HCT116 (cell line): ENCODE measurements at regions not wholly inside any gene's neighbourhood (a gene's known extent, or its start where the extent isn't known, plus 50 kb on each side); places are given as distances from the start of the nearest gene placed in this dataset.

ENCODE experiments used
- ATAC-seq: fragments of 200-7000 bp; cut with Tn5 transposase; 2 replicates; pipeline ENCODE4 v1.9.1; 2020; ENCODE audit warnings: mild to moderate bottlenecking, moderate library complexity
- BruUV-seq: library from RNA; stranded (reverse); fragments of 400-500 nt; replicated peaks from 2 replicates; lab custom pipeline; 2021; lab: Mats Ljungman, UMichigan
- CTCF ChIA-PET: fragments of 300-600 bp; sonication (Branson Sonifier 250); formaldehyde crosslinking; loops from one replicate; lab custom pipeline; 2021; ENCODE audit warnings: antibody characterized with exemption; lab: Charles Lee
- POLR2A ChIA-PET: fragments of 300-600, 350-600 bp; sonication (Branson Sonifier 250); formaldehyde crosslinking; loops from one replicate; lab custom pipeline; 2021; ENCODE audit warnings: antibody characterized with exemption; lab: Charles Lee
- RAD21 ChIA-PET, 2 experiments: fragments of 300-600 bp; sonication (Branson Sonifier 250); formaldehyde crosslinking; loops; one replicate each; lab custom pipeline; 2023; ENCODE audit warnings: low total read pairs in 2 of 2; ENCODE audit not compliant: uncharacterized antibody in 2 of 2, unreplicated experiment in 2 of 2, low non-redundant PET in 1 of 2; lab: Charles Lee
- DNase-seq: peaks from one replicate; pipeline ENCODE4 v3.0.0-alpha.2; 2010; ENCODE audit warnings: low read depth, low spot score
- H2AFZ ChIP-seq: fragments of 200-600 bp; shearing (Covaris generic), sonication (generic); 2 replicates; pipeline ENCODE4 v1.6.1; 2017; ENCODE audit warnings: low read depth, mixed run types, mixed read lengths, antibody characterized with exemption, low read length; ENCODE audit not compliant: poor library complexity, severe bottlenecking
- H3K27ac ChIP-seq: 2 replicates; pipeline ENCODE4 v1.5.1; 2012; ENCODE audit warnings: low read depth, low read length
- H3K27me3 ChIP-seq: fragments of 200-600 bp; sonication (generic); 2 replicates; pipeline ENCODE4 v1.6.1; 2016; ENCODE audit warnings: mixed run types, low read length, mixed read lengths; ENCODE audit not compliant: insufficient read depth
- H3K36me3 ChIP-seq, 2 experiments: fragments of 200-500 bp in 1 of 2; fragments of 200-600 bp in 1 of 2; sonication (Bioruptor generic) in 1 of 2; sonication (generic) in 1 of 2; 2 replicates each; pipeline versions ENCODE4 v1.5.1 to v1.6.1; 2014 to 2016; ENCODE audit warnings: low read length in 2 of 2, inconsistent platforms in 1 of 2, mixed read lengths in 1 of 2, mixed run types in 1 of 2; ENCODE audit not compliant: insufficient read depth in 2 of 2, control insufficient read depth in 1 of 2
- H3K4me1 ChIP-seq, 2 experiments: fragments of 200-600 bp in 1 of 2; sonication (generic) in 1 of 2; 2 replicates each; pipeline versions ENCODE4 v1.5.1 to v1.6.1; 2012 to 2017; ENCODE audit warnings: low read length in 2 of 2, inconsistent platforms in 1 of 2, mild to moderate bottlenecking in 1 of 2, mixed read lengths in 1 of 2, mixed run types in 1 of 2, moderate library complexity in 1 of 2; ENCODE audit not compliant: insufficient read depth in 2 of 2, control insufficient read depth in 1 of 2
- H3K4me2 ChIP-seq: fragments of 200-600 bp; sonication (generic); 2 replicates; pipeline ENCODE4 v1.6.1; 2017; ENCODE audit warnings: mixed run types, low read length, mixed read lengths
- H3K4me3 ChIP-seq, 2 experiments: fragments of 200-600 bp in 1 of 2; sonication (generic) in 1 of 2; replicated peaks in 1 of 2; 2 replicates each; pipeline ENCODE4 v1.5.1; 2011 to 2016; ENCODE audit warnings: low read length in 2 of 2, control low read depth in 1 of 2, low read depth in 1 of 2, mild to moderate bottlenecking in 1 of 2, mixed read lengths in 1 of 2, mixed run types in 1 of 2
- H3K79me2 ChIP-seq: fragments of 200-600 bp; sonication (generic); 2 replicates; pipeline ENCODE4 v1.6.1; 2017; ENCODE audit warnings: mild to moderate bottlenecking, mixed run types, low read length, moderate library complexity, mixed read lengths; ENCODE audit not compliant: insufficient read depth
- H3K9ac ChIP-seq: fragments of 200-600 bp; sonication (generic); 2 replicates; pipeline ENCODE4 v1.6.1; 2016; ENCODE audit warnings: low read length, mixed read lengths
- H3K9me2 ChIP-seq: fragments of 200-600 bp; sonication (generic), shearing (Covaris generic); 2 replicates; pipeline ENCODE4 v1.6.1; 2017; ENCODE audit warnings: mixed run types, mild to moderate bottlenecking, moderate library complexity; ENCODE audit not compliant: insufficient read depth
- H3K9me3 ChIP-seq, 2 experiments: fragments of 200-500 bp in 1 of 2; fragments of 200-600 bp in 1 of 2; sonication (Bioruptor generic) in 1 of 2; sonication (generic) in 1 of 2; 2 replicates each; pipeline ENCODE4 v1.6.1; 2014 to 2017; ENCODE audit warnings: low read length in 2 of 2, mixed read lengths in 2 of 2, inconsistent platforms in 1 of 2, low read depth in 1 of 2, mild to moderate bottlenecking in 1 of 2, mixed run types in 1 of 2, moderate library complexity in 1 of 2; ENCODE audit not compliant: control insufficient read depth in 1 of 2, insufficient read depth in 1 of 2
- H4K20me1 ChIP-seq: fragments of 200-600 bp; sonication (generic), shearing (Covaris generic); 2 replicates; pipeline ENCODE4 v1.6.1; 2017; ENCODE audit warnings: mixed run types, mild to moderate bottlenecking, moderate library complexity; ENCODE audit not compliant: insufficient read depth
- ATF3 ChIP-seq: IDR thresholded peaks from 2 replicates; pipeline ENCODE4 v1.6.1; 2012
- CBX3 ChIP-seq: IDR thresholded peaks from 2 replicates; pipeline ENCODE4 v1.6.1; 2012; ENCODE audit warnings: low read depth
- CTCF ChIP-seq, 3 experiments: fragments of 200-600 bp in 1 of 3; sonication (generic) in 1 of 3; IDR thresholded peaks in 2 of 3; conservative IDR thresholded peaks in 1 of 3; 2 replicates each; pipeline ENCODE4 v1.5.1; 2012 to 2017; ENCODE audit warnings: low read depth in 2 of 3, low read length in 2 of 3, antibody characterized with exemption in 1 of 3, borderline replicate concordance in 1 of 3, control low read depth in 1 of 3, mild to moderate bottlenecking in 1 of 3, mixed read lengths in 1 of 3, mixed run types in 1 of 3, moderate library complexity in 1 of 3; ENCODE audit not compliant: insufficient read depth in 1 of 3
- EZH2 ChIP-seq: fragments of 200-600 bp; sonication (generic); IDR thresholded peaks from 2 replicates; pipeline ENCODE4 v1.6.1; 2017; ENCODE audit warnings: antibody characterized with exemption, mixed run types
- EZH2phosphoT487 ChIP-seq: fragments of 200-600 bp; IDR thresholded peaks from 2 replicates; pipeline ENCODE4 v1.6.1; 2018; ENCODE audit warnings: antibody characterized with exemption, borderline replicate concordance
- FOSL1 ChIP-seq: IDR thresholded peaks from 2 replicates; pipeline ENCODE4 v1.6.1; 2012; ENCODE audit warnings: low read depth
- JUND ChIP-seq: IDR thresholded peaks from 2 replicates; pipeline ENCODE4 v1.6.1; 2012
- POLR2A ChIP-seq: IDR thresholded peaks from 2 replicates; pipeline ENCODE4 v1.7.0; 2011; ENCODE audit warnings: borderline replicate concordance; ENCODE audit not compliant: insufficient read depth, insufficient read length; ENCODE audit errors: extremely low read depth
- POLR2AphosphoS5 ChIP-seq: IDR thresholded peaks from 2 replicates; pipeline ENCODE4 v1.6.1; 2011; ENCODE audit warnings: mild to moderate bottlenecking, low read depth, low read length, moderate library complexity
- RAD21 ChIP-seq: IDR thresholded peaks from 2 replicates; pipeline ENCODE4 v1.6.1; 2012; ENCODE audit warnings: low read depth, mild to moderate bottlenecking
- REST ChIP-seq: IDR thresholded peaks from 2 replicates; pipeline ENCODE4 v1.6.1; 2012; ENCODE audit warnings: low read depth
- SIN3A ChIP-seq: IDR thresholded peaks from 2 replicates; pipeline ENCODE4 v1.6.1; 2012; ENCODE audit warnings: low read depth
- SP1 ChIP-seq: IDR thresholded peaks from 2 replicates; pipeline ENCODE4 v1.6.1; 2012; ENCODE audit warnings: low read depth
- SRF ChIP-seq: IDR thresholded peaks from 2 replicates; pipeline ENCODE4 v1.6.1; 2012; ENCODE audit warnings: low read depth
- TCF7L2 ChIP-seq: IDR thresholded peaks from 2 replicates; pipeline ENCODE4 v1.7.0; 2011; ENCODE audit warnings: borderline replicate concordance, inconsistent platforms; ENCODE audit not compliant: insufficient read depth, insufficient read length; ENCODE audit errors: extremely low read depth
- YY1 ChIP-seq: IDR thresholded peaks from 2 replicates; pipeline ENCODE4 v1.6.1; 2011; ENCODE audit warnings: low read length, low read depth, moderate library complexity, mild to moderate bottlenecking; ENCODE audit not compliant: insufficient replicate concordance; ENCODE audit errors: extremely low read depth
- ZBTB33 ChIP-seq: IDR thresholded peaks from 2 replicates; pipeline ENCODE4 v1.6.1; 2011; ENCODE audit warnings: mild to moderate bottlenecking, low read length, moderate library complexity; ENCODE audit not compliant: insufficient replicate concordance; ENCODE audit errors: extremely low read depth
- ZFX ChIP-seq: fragments of 450-650 bp; IDR thresholded peaks from 2 replicates; pipeline ENCODE4 v1.6.1; 2017
- intact Hi-C: fragments of 100-400 bp; cut with micrococcal nuclease; formaldehyde crosslinking; loops from 2 replicates; pipeline ENCODE4 v1.10.0; 2022
- TF ChIP-seq, protein P1 (sequence below): IDR thresholded peaks from 2 replicates; pipeline ENCODE4 v1.6.1; 2012

- no peak for TF ChIP-seq REST
- TF ChIP-seq YY1, result no peak
- TF ChIP-seq SIN3A, result no peak
- TF ChIP-seq POLR2A, result no peak
- no peak for TF ChIP-seq ATF3
- TF ChIP-seq SRF, result no peak
- no peak for TF ChIP-seq JUND
- no peak for TF ChIP-seq RAD21
- TF ChIP-seq ZFX, result no peak
- TF ChIP-seq SP1, result no peak
- no peak for TF ChIP-seq POLR2AphosphoS5
- no peak for TF ChIP-seq EZH2
- no peak for TF ChIP-seq TCF7L2
These were observed 346.3 kb upstream of the ADARB2 start (continued) for GRCh38 chr10:2083591-2083990.

- no peak for DNase-seq
- no peak overlapping the region for H3K4me2 ChIP-seq
- no peaks in the 10 kb centered on the region for H3K4me1 ChIP-seq
- CTCF ChIA-PET, result no interaction called here
- intact Hi-C loops, result no loop called here
- H3K27ac ChIP-seq, result no peak overlapping the region
- POLR2A ChIA-PET, result no interaction called here
- H3K4me3 ChIP-seq, result no peak overlapping the region
- no peaks in the 10 kb centered on the region for H3K9me2 ChIP-seq
- peaks cover 8 to 17% of the 10 kb centered on the region in 2 experiments; a peak in 3 of 4 replicates for H3K9me3 ChIP-seq
- no peak overlapping the region for H2AFZ ChIP-seq
- no peaks in the 10 kb centered on the region for H3K36me3 ChIP-seq
- H3K79me2 ChIP-seq, result no peaks in the 10 kb centered on the region
- no peaks in the 10 kb centered on the region for H3K27me3 ChIP-seq
- BruUV-seq, result no TSS peak
- ATAC-seq, result no peak
- no peak overlapping the region for H3K9ac ChIP-seq
- H4K20me1 ChIP-seq, result no peaks in the 10 kb centered on the region
- RAD21 ChIA-PET, result no interaction called here
- no peak for TF ChIP-seq EZH2phosphoT487
- no peak for TF ChIP-seq POLR2AphosphoS5
- no peak for TF ChIP-seq FOSL1
- TF ChIP-seq JUND, result no peak
- no peak for TF ChIP-seq ATF3
- no peak for TF ChIP-seq SIN3A
- no peak for TF ChIP-seq SP1
- no peak for TF ChIP-seq CTCF (IDR thresholded peaks at IDR 0.05 in 2 of 3, conservative IDR thresholded peaks at IDR 0.05 in 1 of 3; ENCODE audit: borderline replicate concordance in 1 of 3, insufficient read depth in 1 of 3, low read depth in 2 of 3, low read length in 2 of 3)
- TF ChIP-seq, protein P1, sequence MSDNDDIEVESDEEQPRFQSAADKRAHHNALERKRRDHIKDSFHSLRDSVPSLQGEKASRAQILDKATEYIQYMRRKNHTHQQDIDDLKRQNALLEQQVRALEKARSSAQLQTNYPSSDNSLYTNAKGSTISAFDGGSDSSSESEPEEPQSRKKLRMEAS, result no peak
- no peak for TF ChIP-seq CBX3
- TF ChIP-seq ZBTB33, result no peak
- TF ChIP-seq RAD21, result no peak
- no peak for TF ChIP-seq SRF
These were observed 344.2 kb upstream of the ADARB2 start for GRCh38 chr10:2081501-2081900.
